Thyroid gland (tissue), 4 donors: ENCODE measurements at regions not wholly inside any gene's neighbourhood (a gene's known extent, or its start where the extent isn't known, plus 50 kb on each side); places are given as distances from the start of the nearest gene placed in this dataset.

ENCODE experiments used
- DNase-seq, 2 donors: peaks; one replicate each; pipeline ENCODE4 v3.0.0-alpha.2; 2019
- H3K27ac ChIP-seq, 3 donors: fragments of 200-600 bp; sonication (generic); 1 replicate in 2 of 3; 2 replicates in 1 of 3; pipeline ENCODE4 v1.5.1; 2016 to 2019; ENCODE audit warnings: mild to moderate bottlenecking in 1 of 3, moderate library complexity in 1 of 3
- H3K27me3 ChIP-seq: fragments of 200-600 bp; sonication (generic); one replicate; pipeline ENCODE4 v1.5.1; 2019
- H3K36me3 ChIP-seq, 2 donors: fragments of 200-600 bp; sonication (generic); one replicate each; pipeline ENCODE4 v1.5.1; 2016 to 2019
- H3K4me1 ChIP-seq, 2 donors: fragments of 200-600 bp; sonication (generic); one replicate each; pipeline ENCODE4 v1.5.1; 2017 to 2019
- H3K4me3 ChIP-seq, 3 donors: fragments of 200-600 bp; sonication (generic); replicated peaks in 1 of 3; 1 replicate in 2 of 3; 2 replicates in 1 of 3; pipeline ENCODE4 v1.5.1; 2016; ENCODE audit warnings: mild to moderate bottlenecking in 1 of 3
- H3K9me3 ChIP-seq: fragments of 200-600 bp; sonication (generic); one replicate; pipeline ENCODE4 v1.5.1; 2017
- CTCF ChIP-seq, 6 experiments: fragments of 200-600 bp in 3 of 6; fragments of 450-650 bp in 3 of 6; sonication (generic) in 3 of 6; IDR thresholded peaks; one replicate each; pipeline ENCODE4 v1.5.1; 2016 to 2019; ENCODE audit warnings: antibody characterized with exemption in 6 of 6, mild to moderate bottlenecking in 2 of 6, inconsistent platforms in 1 of 6, moderate library complexity in 1 of 6
- POLR2A ChIP-seq, 2 donors: fragments of 450-650 bp; IDR thresholded peaks; one replicate each; pipeline ENCODE4 v1.6.1; 2017; ENCODE audit warnings: antibody characterized with exemption in 2 of 2, mild to moderate bottlenecking in 2 of 2, moderate library complexity in 1 of 2
- WGBS, 2 donors: methylation state at CpG; one replicate each; pipeline ENCODE4 v1.1.5; 2017; 5-methylcytosine and 5-hydroxymethylcytosine counted together
- intact Hi-C: fragments of 100-400 bp; cut with DNase I; formaldehyde crosslinking; loops from one replicate; pipeline ENCODE4 v1.15.1; 2023

GRCh38 chr4:111537165-111537564, 608.1 kb upstream of the FAM241A start:
- H3K9me3 ChIP-seq, result no peaks in the 10 kb centered on the region
- WGBS, 2 donors, result 88 to 93% methylated on average over 2 of the region's 2 CpGs
- DNase-seq, result no peak
- intact Hi-C loops, result no loop called here
- H3K4me1 ChIP-seq, result no peaks in the 10 kb centered on the region
- no peaks in the 10 kb centered on the region for H3K27me3 ChIP-seq
- TF ChIP-seq CTCF (IDR thresholded peaks at IDR 0.05), result no peak
- no peak for TF ChIP-seq POLR2A (IDR thresholded peaks at IDR 0.05)
- no peak overlapping the region for H3K4me3 ChIP-seq
- no peak overlapping the region for H3K27ac ChIP-seq
- H3K36me3 ChIP-seq, result no peaks in the 10 kb centered on the region

- Histone ChIP-seq H3K27me3 (no peaks in the 10 kb centered on the region), H3K4me3 (no peak overlapping the region), H3K9me3 (no peaks in the 10 kb centered on the region), H3K36me3 (no peaks in the 10 kb centered on the region), H3K27ac (no peak overlapping the region), H3K4me1 (no peaks in the 10 kb centered on the region)
- DNase-seq, result no peak
- intact Hi-C loops, result no loop called here
- no peak for TF ChIP-seq POLR2A (IDR thresholded peaks at IDR 0.05)
- no peak for TF ChIP-seq CTCF (IDR thresholded peaks at IDR 0.05)
- 47 to 63% methylated on average over 3 of the region's 3 CpGs for WGBS, 2 donors
Observed at GRCh38 chr4:111537871-111538270, 607.4 kb upstream of the FAM241A start.

GRCh38 chr4:111540671-111541070, 604.6 kb upstream of the FAM241A start:
- no peaks in the 10 kb centered on the region for H3K36me3 ChIP-seq
- no peak overlapping the region for H3K4me3 ChIP-seq
- no peaks in the 10 kb centered on the region for H3K9me3 ChIP-seq
- DNase-seq, result no peak
- intact Hi-C loops, result no loop called here
- TF ChIP-seq CTCF (IDR thresholded peaks at IDR 0.05) (no peak), POLR2A (IDR thresholded peaks at IDR 0.05) (no peak)
- no peak overlapping the region for H3K27ac ChIP-seq
- no peaks in the 10 kb centered on the region for H3K27me3 ChIP-seq
- no peaks in the 10 kb centered on the region for H3K4me1 ChIP-seq

GRCh38 chr4:111542056-111542455, 603.2 kb upstream of the FAM241A start:
- Histone ChIP-seq H3K4me3 (no peak overlapping the region), H3K9me3 (no peaks in the 10 kb centered on the region), H3K36me3 (no peaks in the 10 kb centered on the region), H3K27me3 (no peaks in the 10 kb centered on the region), H3K4me1 (no peaks in the 10 kb centered on the region), H3K27ac (no peak overlapping the region)
- DNase-seq, result no peak
- intact Hi-C loops, result no loop called here
- no peak for TF ChIP-seq CTCF (IDR thresholded peaks at IDR 0.05)
- no peak for TF ChIP-seq POLR2A (IDR thresholded peaks at IDR 0.05)

- H3K27me3 ChIP-seq, result no peaks in the 10 kb centered on the region
- 63 to 65% methylated on average over 2 of the region's 2 CpGs for WGBS, 2 donors
- no peak overlapping the region for H3K27ac ChIP-seq
- H3K4me3 ChIP-seq, result no peak overlapping the region
- H3K36me3 ChIP-seq, result no peaks in the 10 kb centered on the region
- H3K9me3 ChIP-seq, result no peaks in the 10 kb centered on the region
- H3K4me1 ChIP-seq, result no peaks in the 10 kb centered on the region
- DNase-seq, result no peak
- TF ChIP-seq CTCF (IDR thresholded peaks at IDR 0.05) (no peak), POLR2A (IDR thresholded peaks at IDR 0.05) (no peak)
- intact Hi-C loops, result no loop called here
Observed at GRCh38 chr4:111546881-111547280, 598.4 kb upstream of the FAM241A start.
